ENCODE measurements at regions not wholly inside any gene's neighbourhood (a gene's known extent, or its start where the extent isn't known, plus 50 kb on each side); places are given as distances from the start of the nearest gene placed in this dataset.

DNA sequence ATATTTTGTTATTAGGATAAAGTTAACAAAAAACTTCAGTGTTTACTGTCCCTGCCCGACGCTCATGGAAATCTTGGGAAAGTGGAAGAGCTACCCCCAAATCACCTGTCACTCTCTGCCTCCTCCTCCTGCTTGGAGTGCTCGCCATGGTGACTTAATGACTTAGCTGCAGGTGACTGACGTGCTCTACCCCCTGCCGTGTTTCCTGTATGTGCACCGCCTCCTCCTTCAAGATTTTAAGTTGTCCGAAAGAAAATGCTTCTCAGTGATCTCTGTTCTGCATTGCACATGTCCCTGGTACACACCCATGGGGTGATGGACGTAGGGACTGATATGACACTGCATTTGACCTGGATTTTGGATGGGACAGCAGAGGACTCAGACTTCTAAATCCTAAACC is 338.8 kb upstream of the SHH start:
- TF ChIP-seq SMC3 (IDR thresholded peaks at IDR 0.05; ENCODE audit: low read depth, low read length) (no peak), POLR2A (IDR thresholded peaks at IDR 0.05; ENCODE audit: low read depth, low read length) (no peak), RAD21 (IDR thresholded peaks at IDR 0.05; ENCODE audit: low read length) (no peak), FOS (IDR thresholded peaks at IDR 0.05; ENCODE audit: low read depth, low read length) (no peak), MAFK (IDR thresholded peaks at IDR 0.05; ENCODE audit: low read depth, low read length) (no peak), RFX5 (IDR thresholded peaks at IDR 0.05; ENCODE audit: low read depth, low read length) (no peak), MXI1 (IDR thresholded peaks at IDR 0.05; ENCODE audit: borderline replicate concordance, low read depth, low read length) (no peak), MAZ (IDR thresholded peaks at IDR 0.05; ENCODE audit: borderline replicate concordance, low read depth, low read length) (no peak)
- TF ChIP-seq, protein P1, sequence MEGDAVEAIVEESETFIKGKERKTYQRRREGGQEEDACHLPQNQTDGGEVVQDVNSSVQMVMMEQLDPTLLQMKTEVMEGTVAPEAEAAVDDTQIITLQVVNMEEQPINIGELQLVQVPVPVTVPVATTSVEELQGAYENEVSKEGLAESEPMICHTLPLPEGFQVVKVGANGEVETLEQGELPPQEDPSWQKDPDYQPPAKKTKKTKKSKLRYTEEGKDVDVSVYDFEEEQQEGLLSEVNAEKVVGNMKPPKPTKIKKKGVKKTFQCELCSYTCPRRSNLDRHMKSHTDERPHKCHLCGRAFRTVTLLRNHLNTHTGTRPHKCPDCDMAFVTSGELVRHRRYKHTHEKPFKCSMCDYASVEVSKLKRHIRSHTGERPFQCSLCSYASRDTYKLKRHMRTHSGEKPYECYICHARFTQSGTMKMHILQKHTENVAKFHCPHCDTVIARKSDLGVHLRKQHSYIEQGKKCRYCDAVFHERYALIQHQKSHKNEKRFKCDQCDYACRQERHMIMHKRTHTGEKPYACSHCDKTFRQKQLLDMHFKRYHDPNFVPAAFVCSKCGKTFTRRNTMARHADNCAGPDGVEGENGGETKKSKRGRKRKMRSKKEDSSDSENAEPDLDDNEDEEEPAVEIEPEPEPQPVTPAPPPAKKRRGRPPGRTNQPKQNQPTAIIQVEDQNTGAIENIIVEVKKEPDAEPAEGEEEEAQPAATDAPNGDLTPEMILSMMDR (conservative IDR thresholded peaks at IDR 0.05; ENCODE audit: low read depth, low read length) = no peak
- TF ChIP-seq, protein P2, sequence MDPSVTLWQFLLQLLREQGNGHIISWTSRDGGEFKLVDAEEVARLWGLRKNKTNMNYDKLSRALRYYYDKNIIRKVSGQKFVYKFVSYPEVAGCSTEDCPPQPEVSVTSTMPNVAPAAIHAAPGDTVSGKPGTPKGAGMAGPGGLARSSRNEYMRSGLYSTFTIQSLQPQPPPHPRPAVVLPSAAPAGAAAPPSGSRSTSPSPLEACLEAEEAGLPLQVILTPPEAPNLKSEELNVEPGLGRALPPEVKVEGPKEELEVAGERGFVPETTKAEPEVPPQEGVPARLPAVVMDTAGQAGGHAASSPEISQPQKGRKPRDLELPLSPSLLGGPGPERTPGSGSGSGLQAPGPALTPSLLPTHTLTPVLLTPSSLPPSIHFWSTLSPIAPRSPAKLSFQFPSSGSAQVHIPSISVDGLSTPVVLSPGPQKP (IDR thresholded peaks at IDR 0.05; ENCODE audit: borderline replicate concordance, low read depth, low read length) = no peak
